DMS 273 (cell line): ENCODE measurements at regions not wholly inside any gene's neighbourhood (a gene's known extent, or its start where the extent isn't known, plus 50 kb on each side); places are given as distances from the start of the nearest gene placed in this dataset.
"Not testable (repeated sequence)": the region's sequence is repeated elsewhere in the genome, so short reads cannot be mapped to it uniquely, and the experiment has no call there.

Experiments
- DNase-seq: peaks from one replicate; lab custom pipeline; 2025; ENCODE audit not compliant: unreplicated experiment; lab: John Stamatoyannopoulos, UW

DNA sequence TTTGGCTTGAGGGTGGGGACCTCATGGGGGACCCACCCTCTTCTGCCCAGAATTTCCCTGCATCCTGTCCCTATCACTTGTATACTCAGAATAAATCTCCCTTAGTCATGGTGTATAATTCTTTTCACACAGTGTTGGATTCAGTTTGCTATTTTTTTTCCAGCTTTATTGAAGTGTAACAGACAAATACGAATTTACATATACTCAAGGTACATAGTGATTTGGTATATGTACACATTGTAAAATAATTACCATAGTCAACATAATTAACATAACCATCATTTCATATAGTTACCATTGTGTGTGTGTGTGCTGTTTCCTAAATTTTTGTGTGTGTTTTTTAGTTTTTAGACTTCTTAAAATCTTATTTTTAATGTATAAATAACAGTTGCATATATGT, 269.9 kb downstream of the CNTNAP3 start:
- DNase-seq: not testable (repeated sequence)

DNA sequence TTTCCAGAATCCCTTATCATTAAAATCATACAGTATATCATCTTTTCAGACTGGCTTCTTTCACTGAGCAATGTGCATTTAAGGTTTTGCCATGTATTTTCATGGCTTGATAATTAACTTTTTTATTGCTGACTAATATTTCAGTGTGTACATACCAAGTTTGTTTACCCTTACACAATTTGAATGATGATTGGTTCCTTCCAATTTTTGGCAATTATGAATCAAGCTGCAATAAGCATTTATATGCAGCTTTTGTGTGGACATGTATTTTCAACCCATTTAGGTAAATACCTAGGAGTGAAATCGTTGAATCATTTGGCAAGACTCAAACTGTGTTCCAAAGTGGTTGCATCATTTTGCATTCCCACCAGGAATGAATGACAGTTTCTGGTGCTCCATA, 272.8 kb downstream of the CNTNAP3 start:
- not testable (repeated sequence) for DNase-seq

DNA sequence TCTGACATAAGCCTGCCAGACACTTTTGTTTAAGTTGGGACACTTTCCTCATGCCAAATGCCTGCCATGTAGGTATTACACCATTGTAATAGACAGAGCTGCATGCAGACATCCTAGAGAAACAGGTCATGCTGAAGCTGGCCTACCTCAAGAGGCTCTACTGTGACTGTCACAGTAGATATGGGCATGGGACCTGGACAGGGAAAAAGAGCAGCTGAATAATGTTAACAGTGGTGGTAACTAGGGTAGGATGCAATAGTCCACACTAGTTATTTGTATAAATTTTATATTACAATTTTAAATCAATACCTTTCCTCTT, 273.2 kb downstream of the CNTNAP3 start:
- DNase-seq: not testable (repeated sequence)

DNA sequence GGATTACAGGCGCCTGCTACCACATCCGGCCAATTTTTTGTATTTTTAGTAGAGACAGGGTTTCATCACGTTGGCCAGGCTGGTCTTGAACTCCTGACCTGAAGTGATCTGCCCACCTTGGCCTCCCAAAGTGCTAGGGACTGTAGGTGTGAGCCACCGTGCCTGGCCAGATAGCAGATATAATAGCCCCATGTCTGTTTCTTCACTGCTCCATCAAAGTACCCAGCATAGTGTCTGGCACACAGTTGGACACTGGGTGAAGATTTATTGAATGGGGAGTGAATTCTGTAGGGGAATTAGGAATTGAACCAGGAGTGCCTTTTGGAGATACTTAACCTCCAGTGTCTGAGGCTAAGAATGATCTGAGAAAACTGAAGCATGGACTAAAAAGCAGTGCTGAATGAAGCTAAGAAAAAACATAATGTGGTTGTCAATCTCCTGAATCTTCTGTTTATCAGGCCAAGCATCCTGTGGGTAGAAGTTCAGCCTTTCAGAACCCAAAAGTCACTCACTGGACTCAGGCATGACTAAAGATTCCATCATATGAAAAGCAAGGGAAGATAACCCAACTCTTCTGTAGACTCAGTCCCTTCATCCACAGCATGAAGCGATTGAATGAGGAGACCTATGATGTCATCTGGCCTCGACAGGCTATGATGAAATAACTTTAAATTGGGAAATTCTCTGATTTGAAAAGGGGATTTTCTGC, 273.7 kb downstream of the CNTNAP3 start:
- DNase-seq: not testable (repeated sequence)

DNA sequence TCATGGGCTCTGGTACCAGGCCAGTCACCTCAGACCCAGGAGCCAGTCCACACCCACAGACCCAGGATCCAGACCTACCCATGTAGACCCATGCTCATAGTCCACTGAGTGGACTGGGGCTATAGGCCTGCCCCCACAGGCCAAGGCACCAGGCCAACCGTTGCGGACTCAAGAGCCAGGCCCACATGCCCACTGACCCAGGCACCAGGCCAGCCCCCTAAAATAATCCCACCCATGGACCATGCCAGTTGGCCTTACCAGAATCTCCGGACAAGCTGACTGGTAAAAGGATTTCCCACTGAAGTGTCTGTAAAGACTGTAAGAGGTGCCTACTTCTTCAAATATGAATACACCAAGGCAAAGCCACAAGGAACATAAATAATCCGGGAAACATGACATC, 278.2 kb downstream of the CNTNAP3 start:
- not testable (repeated sequence) for DNase-seq

DNA sequence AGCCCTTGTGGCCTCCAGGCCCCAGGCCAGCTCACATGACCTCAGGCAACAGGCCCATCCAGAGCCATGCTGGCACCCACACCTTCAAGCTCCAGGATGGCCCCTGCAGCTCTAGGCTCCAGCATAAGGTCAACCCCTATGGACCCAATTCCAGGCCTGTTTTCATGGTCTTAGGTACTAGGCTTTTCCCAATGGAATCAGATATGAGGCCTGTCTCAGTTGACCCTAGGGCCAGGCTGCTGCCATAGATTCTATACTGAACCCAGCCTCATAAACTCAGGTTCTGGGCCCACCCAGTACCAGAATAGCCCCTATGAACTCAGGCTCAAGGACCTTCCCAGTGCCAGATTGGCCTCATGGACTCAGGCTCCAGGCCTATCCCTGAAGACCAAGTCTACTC, 278.6 kb downstream of the CNTNAP3 start:
- not testable (repeated sequence) for DNase-seq

DNA sequence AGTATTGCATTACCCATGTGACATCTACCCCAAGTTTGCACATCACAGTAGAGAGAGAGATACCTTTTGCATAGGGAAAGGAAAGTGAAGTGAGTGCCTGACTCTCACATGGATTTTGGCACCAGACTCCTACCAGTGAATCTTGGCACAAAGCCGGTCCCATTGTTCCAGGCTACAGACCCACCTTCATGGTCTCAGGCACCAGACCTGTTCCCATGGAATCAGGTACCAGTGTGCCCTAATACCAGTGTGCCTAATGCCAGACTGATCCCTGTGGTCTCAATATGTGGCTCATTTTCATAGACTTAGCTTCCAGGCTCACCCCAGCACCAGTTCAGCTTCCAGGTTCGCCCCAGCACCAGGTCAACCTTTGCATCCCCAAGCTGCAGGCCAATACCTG, 279.1 kb downstream of the CNTNAP3 start:
- DNase-seq: not testable (repeated sequence)

DNA sequence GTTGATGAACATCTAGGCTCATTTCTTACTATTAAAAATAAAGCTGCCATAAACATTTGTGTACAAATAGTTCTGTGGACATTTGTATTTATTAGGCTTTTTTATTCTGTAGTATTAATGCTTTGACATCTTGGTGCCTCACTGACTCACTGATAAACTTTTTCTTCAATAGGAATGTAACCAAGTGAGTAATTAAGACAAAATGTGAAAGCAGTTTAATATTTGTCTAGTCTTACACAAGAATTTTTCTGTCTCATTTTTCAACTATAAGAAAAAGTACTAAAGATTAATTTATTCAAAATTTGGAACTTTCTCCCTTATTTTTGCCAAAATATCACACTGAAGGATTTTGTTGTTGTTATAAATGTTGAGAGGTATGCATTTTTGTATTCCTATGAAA, 282.2 kb downstream of the CNTNAP3 start:
- not testable (repeated sequence) for DNase-seq

DNA sequence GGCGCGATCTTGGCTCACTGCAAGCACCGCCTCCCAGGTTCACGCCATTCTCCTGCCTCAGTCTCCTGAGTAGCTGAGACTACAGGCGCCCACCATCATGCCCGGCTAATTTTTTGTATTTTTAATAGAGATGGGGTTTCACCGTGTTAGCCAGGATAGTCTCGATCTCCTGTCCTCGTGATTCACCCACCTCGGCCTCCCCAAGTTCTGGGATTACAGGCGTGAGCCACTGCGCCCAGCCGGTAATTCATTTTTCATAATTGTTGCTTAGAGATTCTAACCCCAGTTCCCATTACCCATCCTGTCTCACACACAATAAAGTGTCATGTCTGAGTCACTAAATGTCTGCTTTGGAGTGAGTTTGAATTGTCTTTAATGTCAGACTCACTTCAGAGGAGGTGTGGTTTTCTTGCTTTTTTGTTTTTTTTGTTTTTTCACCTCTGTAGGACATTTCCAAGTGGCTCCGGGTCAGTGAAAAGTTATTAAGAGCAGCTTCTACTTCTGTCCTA, 281.2 kb upstream of the FAM240B start:
- DNase-seq: not testable (repeated sequence)

DNA sequence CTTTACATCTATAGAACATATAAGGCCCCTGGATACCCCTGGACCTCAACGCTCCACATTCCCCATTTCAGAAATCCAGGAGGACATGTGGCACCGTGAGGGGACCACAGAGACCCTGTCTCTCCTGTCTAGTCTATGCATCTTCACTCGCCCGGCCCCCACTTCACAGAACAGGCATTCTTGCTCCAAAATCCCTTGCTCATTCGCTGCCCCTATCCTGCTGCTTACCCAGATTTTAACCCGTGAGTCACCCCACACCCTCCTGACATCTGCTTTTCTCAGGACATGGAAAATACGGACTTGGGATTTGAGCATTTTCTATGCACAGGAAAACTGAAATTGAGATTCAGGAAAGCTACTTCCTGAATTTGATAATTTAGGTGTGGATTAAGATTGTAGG, 279.3 kb upstream of the FAM240B start:
- DNase-seq: not testable (repeated sequence)

DNA sequence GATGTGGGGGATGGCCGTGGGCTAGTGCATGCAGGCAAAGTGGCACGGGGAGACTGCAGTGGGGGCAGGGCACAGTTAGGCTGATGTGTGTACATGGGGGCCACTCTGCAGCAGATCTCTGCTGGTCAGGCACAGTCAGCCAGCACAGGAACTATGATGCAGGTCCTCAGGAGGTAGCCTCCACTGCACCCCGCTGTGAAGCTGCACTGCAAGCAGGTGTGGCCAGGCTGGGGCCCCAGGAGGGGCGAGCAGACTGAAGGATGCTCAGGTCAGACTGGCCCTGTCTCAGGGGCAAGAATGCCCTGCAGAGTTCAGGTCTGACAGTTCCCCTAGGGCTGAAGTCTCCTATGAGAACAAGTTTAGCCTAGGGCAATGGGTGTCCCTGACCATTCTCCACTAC, 273.8 kb upstream of the FAM240B start:
- DNase-seq: not testable (repeated sequence)

DNA sequence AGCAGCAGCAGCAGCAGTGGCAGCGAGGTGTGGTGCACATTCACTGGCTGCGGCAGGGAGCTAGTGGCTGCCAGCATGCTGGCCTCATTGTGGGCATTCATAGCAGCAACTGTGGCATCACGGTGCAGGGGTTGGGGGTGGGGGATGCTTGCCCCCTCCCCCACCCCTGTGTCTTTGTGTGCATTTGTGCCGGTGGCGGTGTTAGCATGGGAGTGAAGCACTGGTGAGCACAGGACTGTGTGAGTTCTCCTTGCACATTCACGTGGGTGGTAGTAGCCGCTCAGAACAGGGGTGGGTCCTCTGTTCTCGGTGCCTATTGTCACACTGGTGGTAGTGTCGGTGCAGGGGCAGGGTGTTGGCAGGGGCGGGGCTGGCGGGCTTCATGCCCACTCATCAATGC, 273.2 kb upstream of the FAM240B start:
- not testable (repeated sequence) for DNase-seq

DNA sequence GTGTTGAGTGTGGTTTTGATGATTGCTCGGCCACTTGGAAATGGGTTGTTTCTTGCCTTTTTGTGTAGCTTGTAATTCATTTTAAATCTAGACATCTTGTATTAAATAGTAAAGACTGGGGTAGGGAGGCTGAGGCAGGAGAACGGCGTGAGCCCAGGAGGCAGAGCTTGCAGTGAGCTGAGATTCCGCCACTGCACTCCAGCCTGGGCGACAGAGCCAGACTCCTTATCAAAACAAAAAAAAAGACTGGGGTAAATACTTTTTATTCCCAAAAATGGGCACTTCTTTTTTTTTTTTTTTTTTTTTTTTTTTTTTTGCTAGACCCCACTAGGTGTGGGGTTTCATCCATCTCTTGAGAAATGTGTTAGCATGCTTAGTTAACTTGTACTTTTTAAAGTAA, 258.8 kb upstream of the FAM240B start:
- not testable (repeated sequence) for DNase-seq

DNA sequence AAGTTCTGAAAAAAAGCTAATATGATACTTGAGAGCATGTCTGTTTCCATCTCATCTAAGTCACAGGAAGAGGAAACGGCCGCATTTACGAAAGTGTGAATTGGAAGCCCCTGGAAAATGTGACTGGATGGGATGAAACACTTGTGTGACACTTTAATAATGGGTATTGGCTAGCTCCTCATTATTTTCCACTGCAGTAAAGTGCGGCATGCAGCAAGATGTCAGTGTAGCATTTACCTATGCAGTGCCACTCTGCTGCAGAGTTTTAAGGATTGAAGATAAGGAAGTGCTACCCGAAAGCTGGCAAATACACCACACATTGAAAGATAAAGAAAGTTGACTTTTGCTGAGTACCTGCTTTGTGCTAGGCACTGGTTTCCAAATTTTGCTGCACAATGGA, 249.5 kb upstream of the FAM240B start:
- not testable (repeated sequence) for DNase-seq

DNA sequence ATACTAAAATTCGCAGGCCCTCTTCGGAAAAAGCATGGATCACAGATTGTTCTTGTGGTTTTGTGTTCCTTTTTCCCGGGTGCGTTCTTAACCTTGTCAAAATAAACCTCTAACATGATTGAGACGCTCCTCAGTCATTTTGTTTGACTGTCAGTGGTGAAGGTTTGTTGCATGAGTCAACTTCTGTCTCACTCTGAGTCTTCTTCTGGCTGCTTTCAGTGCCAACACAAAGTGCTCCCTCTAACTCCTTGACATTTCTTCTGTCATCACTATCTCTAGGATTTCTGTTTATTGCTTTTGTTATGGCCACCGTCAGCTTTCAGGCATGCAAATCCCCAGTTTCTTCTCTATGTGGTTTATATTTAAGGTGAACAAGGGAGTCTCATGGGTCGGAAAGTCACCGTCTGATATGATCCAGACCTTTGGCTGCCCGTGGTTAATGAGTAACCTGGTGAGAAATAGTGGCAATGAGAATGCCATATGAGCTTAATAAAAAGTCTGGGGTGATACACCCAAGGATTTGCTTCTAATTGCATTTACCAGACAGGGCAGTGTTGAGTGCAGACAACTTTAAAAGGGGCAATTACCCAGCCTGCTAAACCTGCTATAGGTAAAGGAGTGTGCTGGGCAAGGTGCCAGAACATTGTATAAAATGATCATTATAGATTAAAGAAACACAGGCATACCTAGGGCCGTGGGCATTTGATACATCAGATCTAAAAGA, 248.9 kb upstream of the FAM240B start:
- not testable (repeated sequence) for DNase-seq

DNA sequence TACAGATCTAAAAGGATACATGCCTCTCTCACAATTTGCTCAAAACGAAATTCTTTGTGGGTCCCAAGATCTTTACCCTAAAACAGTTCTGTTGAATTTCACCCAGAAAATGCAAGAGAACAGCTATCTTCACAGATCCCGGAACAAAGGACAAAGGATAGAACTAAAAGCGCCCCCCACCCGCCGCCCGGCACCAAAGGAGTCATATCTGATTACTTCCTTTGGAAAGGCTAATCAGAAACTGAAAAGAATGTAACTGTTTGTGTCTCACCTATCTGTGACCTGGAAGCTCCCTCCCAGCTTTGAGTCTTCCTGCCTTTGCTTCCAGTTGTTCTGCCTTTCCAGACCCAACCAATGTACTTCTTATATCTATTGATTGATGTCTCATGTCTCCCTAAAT, 247.9 kb upstream of the FAM240B start:
- DNase-seq: not testable (repeated sequence)

DNA sequence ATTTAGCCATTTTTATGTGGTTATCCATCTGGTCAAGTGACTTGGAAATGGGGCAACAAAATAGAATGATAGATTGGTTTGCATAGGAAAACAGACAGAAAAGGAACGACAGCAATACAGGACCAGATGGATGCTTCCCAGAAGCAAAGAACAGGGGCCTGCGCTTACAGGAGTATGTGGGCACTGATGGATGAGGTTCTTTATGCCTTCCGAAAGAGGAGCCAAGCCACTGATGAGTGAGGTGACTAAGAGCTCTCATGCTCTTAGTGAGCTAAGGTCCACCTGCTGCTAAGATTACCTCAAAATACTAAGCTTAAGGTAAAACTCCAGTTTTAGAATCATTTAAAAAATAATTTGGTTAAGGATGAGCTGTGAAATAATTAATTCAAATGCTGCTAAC, 247.4 kb upstream of the FAM240B start:
- not testable (repeated sequence) for DNase-seq

DNA sequence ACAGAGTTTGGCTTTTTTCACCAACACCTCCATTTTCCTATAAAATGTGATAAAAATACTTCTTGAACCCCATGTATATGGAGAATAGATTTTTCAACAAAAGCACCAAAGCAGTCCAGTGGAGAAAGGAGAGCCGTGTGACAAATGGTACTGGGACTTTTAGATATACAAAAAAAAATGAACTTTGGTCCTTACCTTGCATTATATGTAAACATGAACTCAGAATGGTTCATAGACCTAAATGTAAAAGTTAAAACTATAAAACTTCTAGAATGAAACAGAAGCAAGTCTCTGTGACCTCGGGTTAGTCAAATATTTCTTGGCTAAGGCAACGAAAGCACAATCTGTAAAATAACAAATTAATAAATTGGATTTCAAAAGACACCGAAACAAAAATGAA, 239.9 kb upstream of the FAM240B start:
- DNase-seq: not testable (repeated sequence)

DNA sequence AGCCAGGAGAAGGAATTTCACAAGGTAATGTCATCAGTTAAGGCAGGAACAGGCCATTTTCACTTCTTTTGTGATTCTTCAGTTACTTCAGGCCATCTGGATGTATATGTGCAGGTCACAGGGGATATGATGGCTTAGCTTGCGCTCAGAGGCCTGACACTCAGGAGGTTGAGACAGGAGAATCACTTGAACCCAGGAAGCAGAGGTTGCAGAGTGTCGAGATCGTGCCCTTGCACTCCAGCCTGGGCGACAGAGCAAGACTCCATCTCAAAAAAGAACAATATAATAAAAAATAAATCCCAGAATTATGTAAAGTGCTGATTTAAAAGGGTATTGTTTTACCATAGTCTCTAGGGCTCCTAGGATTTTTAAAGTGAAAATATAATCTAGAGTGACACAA, 235.9 kb upstream of the FAM240B start:
- DNase-seq: not testable (repeated sequence)

DNA sequence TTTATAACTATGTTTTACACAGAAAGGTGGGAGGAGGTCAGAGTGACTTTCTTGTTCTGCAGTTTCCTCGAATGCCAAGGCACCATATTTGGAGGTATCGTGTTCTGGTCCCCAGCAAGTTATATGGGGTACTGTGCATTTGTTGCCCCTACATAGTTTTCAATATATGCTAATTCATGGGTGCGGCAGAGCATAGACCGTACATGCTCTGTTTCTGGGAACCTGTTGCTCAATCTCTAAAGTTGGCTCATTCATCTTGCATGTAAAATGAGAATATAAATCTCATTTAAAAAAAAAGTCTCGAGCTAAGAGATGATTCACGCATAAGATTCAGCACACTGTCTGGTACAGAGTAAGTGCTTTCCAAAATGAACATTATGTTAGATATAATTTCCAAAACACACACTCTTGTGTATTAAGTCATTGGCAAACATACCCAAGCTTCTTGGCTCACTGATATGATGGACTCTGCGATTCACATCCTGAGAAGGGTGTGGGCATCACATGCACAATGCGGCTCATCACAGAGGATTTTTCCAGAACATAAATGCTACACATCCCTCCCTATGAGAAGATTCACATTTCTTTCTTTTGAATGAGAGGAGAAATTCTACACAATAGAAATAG, 232.9 kb upstream of the FAM240B start:
- DNase-seq: not testable (repeated sequence)

DNA sequence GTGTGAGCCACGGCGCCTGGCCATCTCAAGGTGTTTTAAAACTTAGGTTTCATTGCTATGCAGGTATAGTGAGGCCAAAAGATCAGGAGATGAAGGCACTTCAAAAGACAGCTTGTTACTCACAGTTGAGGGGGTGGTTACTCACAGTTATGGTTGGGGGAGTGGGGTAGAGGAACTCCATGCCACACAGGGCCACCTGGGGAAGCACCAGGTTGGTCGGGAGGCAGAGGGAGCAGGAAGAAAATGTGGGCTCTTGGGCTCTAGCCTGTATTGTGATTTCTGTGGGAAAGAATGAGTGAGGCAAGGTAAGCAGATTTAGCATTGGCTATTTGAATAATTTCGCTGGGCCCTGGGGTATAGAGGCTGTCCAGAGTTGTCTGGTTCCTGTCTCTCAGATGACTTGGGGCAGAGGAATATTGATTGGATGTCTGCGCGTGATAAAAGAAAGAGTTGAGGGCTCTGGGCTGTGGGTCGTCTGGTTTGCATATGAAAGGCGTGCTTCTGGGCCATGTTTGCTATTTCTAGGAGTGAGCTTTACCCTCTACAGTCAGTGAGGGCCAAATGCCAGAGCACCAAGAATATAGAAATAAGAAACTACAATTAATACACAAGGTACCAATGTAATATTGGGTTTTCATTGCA, 226.1 kb upstream of the FAM240B start:
- DNase-seq: not testable (repeated sequence)
